Upper lobe of right lung (tissue), 1 donor: ENCODE measurements at regions not wholly inside any gene's neighbourhood (a gene's known extent, or its start where the extent isn't known, plus 50 kb on each side); places are given as distances from the start of the nearest gene placed in this dataset.

ENCODE experiments used
- ATAC-seq: fragments of 200-7000 bp; cut with Tn5 transposase; one replicate; pipeline ENCODE4 v1.9.1; 2020; ENCODE audit warnings: mild to moderate bottlenecking, moderate library complexity
- DNase-seq: peaks from one replicate; pipeline ENCODE4 v3.0.0-alpha.2; 2020
- H3K27ac ChIP-seq: fragments of 200-600 bp; one replicate; pipeline ENCODE4 v1.8.0; 2022
- H3K27me3 ChIP-seq: fragments of 200-600 bp; one replicate; pipeline ENCODE4 v1.8.0; 2022; ENCODE audit warnings: mild to moderate bottlenecking
- H3K36me3 ChIP-seq: fragments of 200-600 bp; one replicate; pipeline ENCODE4 v1.8.0; 2022
- H3K4me1 ChIP-seq: fragments of 200-600 bp; one replicate; pipeline ENCODE4 v1.8.0; 2022
- H3K4me3 ChIP-seq: fragments of 200-600 bp; one replicate; pipeline ENCODE4 v1.8.0; 2022; ENCODE audit warnings: mild to moderate bottlenecking
- H3K9me3 ChIP-seq: fragments of 200-600 bp; one replicate; pipeline ENCODE4 v1.8.0; 2022
- CTCF ChIP-seq: fragments of 200-600 bp; IDR thresholded peaks from one replicate; pipeline ENCODE4 v1.8.0; 2022; ENCODE audit warnings: antibody characterized with exemption
- intact Hi-C: fragments of 100-400 bp; cut with DNase I; formaldehyde crosslinking; loops from one replicate; pipeline ENCODE4 v1.11.0; 2022
- donor health status: DM: no; HTN: yes; CAD: no; lungs with severe emphysema.

GRCh38 chr5:152142840-152143469 lies 218.3 kb upstream of the GLRA1 start:
- intact Hi-C loops, result loop anchor here (5.0 kb wide), 1 partner anchor 316 kb away; no protein-coding TSS in a partner anchor
- TF ChIP-seq CTCF, result peak; percentile 92
- peak; percentile 89 for ATAC-seq
- no peaks in the 10 kb centered on the region for H3K4me1 ChIP-seq
- H3K36me3 ChIP-seq, result no peaks in the 10 kb centered on the region
- no peaks in the 10 kb centered on the region for H3K9me3 ChIP-seq
- no peaks in the 10 kb centered on the region for H3K27me3 ChIP-seq
- no peak overlapping the region for H3K4me3 ChIP-seq
- H3K27ac ChIP-seq, result no peak overlapping the region
- DNase-seq, result peak; percentile 67

GRCh38 chr5:152140347-152140746 lies 215.7 kb upstream of the GLRA1 start:
- intact Hi-C loops, result loop anchor here (5.0 kb wide), 1 partner anchor 313 kb away; no protein-coding TSS in a partner anchor

GRCh38 chr5:152137063-152137462 lies 212.4 kb upstream of the GLRA1 start:
- no peak for TF ChIP-seq CTCF
- Histone ChIP-seq H3K36me3 (no peaks in the 10 kb centered on the region), H3K4me1 (no peaks in the 10 kb centered on the region), H3K9me3 (no peaks in the 10 kb centered on the region), H3K4me3 (no peak overlapping the region), H3K27me3 (no peaks in the 10 kb centered on the region), H3K27ac (no peak overlapping the region)
- intact Hi-C loops, result no loop called here
- DNase-seq, result no peak
- ATAC-seq, result no peak

More at GRCh38 chr5:152140347-152140746, 215.7 kb upstream of the GLRA1 start:
- H3K36me3 ChIP-seq, result no peaks in the 10 kb centered on the region
- H3K27ac ChIP-seq, result no peak overlapping the region
- no peaks in the 10 kb centered on the region for H3K4me1 ChIP-seq
- no peak for TF ChIP-seq CTCF
- no peaks in the 10 kb centered on the region for H3K9me3 ChIP-seq
- ATAC-seq (no peak), DNase-seq (no peak)
- no peaks in the 10 kb centered on the region for H3K27me3 ChIP-seq
- H3K4me3 ChIP-seq, result no peak overlapping the region

- ATAC-seq (no peak), DNase-seq (no peak)
- Histone ChIP-seq H3K4me1 (no peaks in the 10 kb centered on the region), H3K4me3 (no peak overlapping the region), H3K36me3 (no peaks in the 10 kb centered on the region), H3K27ac (no peak overlapping the region), H3K9me3 (no peaks in the 10 kb centered on the region), H3K27me3 (no peaks in the 10 kb centered on the region)
- TF ChIP-seq CTCF, result no peak
- intact Hi-C loops, result no loop called here
Observed at GRCh38 chr5:152136321-152136720, 211.7 kb upstream of the GLRA1 start.

GRCh38 chr5:152135827-152136226 lies 211.2 kb upstream of the GLRA1 start:
- no peak for ATAC-seq
- H3K27me3 ChIP-seq, result no peaks in the 10 kb centered on the region
- no peaks in the 10 kb centered on the region for H3K36me3 ChIP-seq
- no peak for TF ChIP-seq CTCF
- DNase-seq, result no peak
- no peaks in the 10 kb centered on the region for H3K4me1 ChIP-seq
- no peaks in the 10 kb centered on the region for H3K9me3 ChIP-seq
- no peak overlapping the region for H3K27ac ChIP-seq
- intact Hi-C loops, result no loop called here
- H3K4me3 ChIP-seq, result no peak overlapping the region
